ENCODE measurements at regions not wholly inside any gene's neighbourhood (a gene's known extent, or its start where the extent isn't known, plus 50 kb on each side); places are given as distances from the start of the nearest gene placed in this dataset.

- TF ChIP-seq CTCF (IDR thresholded peaks at IDR 0.05; ENCODE audit: low read depth, low read length), result no peak
- no peak for TF ChIP-seq EZH2phosphoT487 (IDR thresholded peaks at IDR 0.05; ENCODE audit: low read depth)
- H3K4me3 ChIP-seq (ENCODE audit: low read length), result no peak overlapping the region
- H3K9me3 ChIP-seq (ENCODE audit: insufficient read depth, low read length), result no peaks in the 10 kb centered on the region
- H4K20me1 ChIP-seq (ENCODE audit: insufficient read depth, low read length), result no peaks in the 10 kb centered on the region
- H3K36me3 ChIP-seq (replicated peaks; ENCODE audit: low read depth, low read length), result no peaks in the 10 kb centered on the region
- no peaks in the 10 kb centered on the region for H3K27me3 ChIP-seq (ENCODE audit: low read depth, low read length)
- H3K9ac ChIP-seq (ENCODE audit: low read length), result no peak overlapping the region
- H2AFZ ChIP-seq (ENCODE audit: low read depth, low read length), result no peak overlapping the region
- H3K4me1 ChIP-seq (ENCODE audit: low read length), result no peaks in the 10 kb centered on the region
- H3K4me2 ChIP-seq (ENCODE audit: low read length), result no peak overlapping the region
- H3K79me2 ChIP-seq (ENCODE audit: low read length), result no peaks in the 10 kb centered on the region
- H3K27ac ChIP-seq (ENCODE audit: low read length), result no peak overlapping the region
Measured at GRCh38 chr12:75600146-75600545, 88.7 kb upstream of the KRR1 start.

GRCh38 chr12:75599061-75599460 is 87.7 kb upstream of the KRR1 start:
- Histone ChIP-seq H3K4me1 (ENCODE audit: low read length) (no peaks in the 10 kb centered on the region), H3K9me3 (ENCODE audit: insufficient read depth, low read length) (no peaks in the 10 kb centered on the region), H3K27ac (ENCODE audit: low read length) (no peak overlapping the region), H3K4me3 (ENCODE audit: low read length) (no peak overlapping the region), H3K36me3 (replicated peaks; ENCODE audit: low read depth, low read length) (no peaks in the 10 kb centered on the region), H3K4me2 (ENCODE audit: low read length) (no peak overlapping the region), H3K79me2 (ENCODE audit: low read length) (no peaks in the 10 kb centered on the region), H3K9ac (ENCODE audit: low read length) (no peak overlapping the region), H4K20me1 (ENCODE audit: insufficient read depth, low read length) (no peaks in the 10 kb centered on the region), H2AFZ (ENCODE audit: low read depth, low read length) (no peak overlapping the region), H3K27me3 (ENCODE audit: low read depth, low read length) (no peaks in the 10 kb centered on the region)
- no peak for TF ChIP-seq EZH2phosphoT487 (IDR thresholded peaks at IDR 0.05; ENCODE audit: low read depth)
- no peak for TF ChIP-seq CTCF (IDR thresholded peaks at IDR 0.05; ENCODE audit: low read depth, low read length)

GRCh38 chr12:75596406-75596805 is 85.0 kb upstream of the KRR1 start:
- no peak overlapping the region for H3K27ac ChIP-seq (ENCODE audit: low read length)
- H3K27me3 ChIP-seq (ENCODE audit: low read depth, low read length), result no peaks in the 10 kb centered on the region
- H3K4me3 ChIP-seq (ENCODE audit: low read length), result no peak overlapping the region
- no peak overlapping the region for H3K4me2 ChIP-seq (ENCODE audit: low read length)
- TF ChIP-seq EZH2phosphoT487 (IDR thresholded peaks at IDR 0.05; ENCODE audit: low read depth) (no peak), CTCF (IDR thresholded peaks at IDR 0.05; ENCODE audit: low read depth, low read length) (no peak)
- H3K9ac ChIP-seq (ENCODE audit: low read length), result no peak overlapping the region
- no peaks in the 10 kb centered on the region for H3K36me3 ChIP-seq (replicated peaks; ENCODE audit: low read depth, low read length)
- H2AFZ ChIP-seq (ENCODE audit: low read depth, low read length), result no peak overlapping the region
- no peaks in the 10 kb centered on the region for H3K79me2 ChIP-seq (ENCODE audit: low read length)
- no peaks in the 10 kb centered on the region for H3K9me3 ChIP-seq (ENCODE audit: insufficient read depth, low read length)
- no peaks in the 10 kb centered on the region for H4K20me1 ChIP-seq (ENCODE audit: insufficient read depth, low read length)
- no peaks in the 10 kb centered on the region for H3K4me1 ChIP-seq (ENCODE audit: low read length)

GRCh38 chr12:75592638-75593335 is 81.4 kb upstream of the KRR1 start:
- H3K27ac ChIP-seq (ENCODE audit: low read length), result no peak overlapping the region
- no peak for TF ChIP-seq EZH2phosphoT487 (IDR thresholded peaks at IDR 0.05; ENCODE audit: low read depth)
- TF ChIP-seq CTCF (IDR thresholded peaks at IDR 0.05; ENCODE audit: low read depth, low read length), result no peak
- H3K4me1 ChIP-seq (ENCODE audit: low read length), result no peaks in the 10 kb centered on the region
- no peaks in the 10 kb centered on the region for H4K20me1 ChIP-seq (ENCODE audit: insufficient read depth, low read length)
- H3K27me3 ChIP-seq (ENCODE audit: low read depth, low read length), result no peaks in the 10 kb centered on the region
- H3K4me2 ChIP-seq (ENCODE audit: low read length), result no peak overlapping the region
- no peaks in the 10 kb centered on the region for H3K9me3 ChIP-seq (ENCODE audit: insufficient read depth, low read length)
- H2AFZ ChIP-seq (ENCODE audit: low read depth, low read length), result no peak overlapping the region
- no peaks in the 10 kb centered on the region for H3K36me3 ChIP-seq (replicated peaks; ENCODE audit: low read depth, low read length)
- no peaks in the 10 kb centered on the region for H3K79me2 ChIP-seq (ENCODE audit: low read length)
- H3K4me3 ChIP-seq (ENCODE audit: low read length), result no peak overlapping the region
- no peak overlapping the region for H3K9ac ChIP-seq (ENCODE audit: low read length)
